ENCODE measurements at regions not wholly inside any gene's neighbourhood (a gene's known extent, or its start where the extent isn't known, plus 50 kb on each side); places are given as distances from the start of the nearest gene placed in this dataset.

- H3K27ac ChIP-seq (ENCODE audit: extremely low read depth, low read depth, low read length): no peak overlapping the region
- no peaks in the 10 kb centered on the region for H3K4me1 ChIP-seq (ENCODE audit: control insufficient read depth, insufficient read depth, low read length)
- no peak overlapping the region for H3K4me3 ChIP-seq (ENCODE audit: low read depth, low read length)
- ChIA-PET CTCF (no interaction called here), POLR2A (no interaction called here)
- TF ChIP-seq ZNF174 (tag by site-specific recombination; IDR thresholded peaks at IDR 0.05) (no peak), ZNF677 (tag by site-specific recombination; IDR thresholded peaks at IDR 0.05) (no peak), ZNF658 (tag by site-specific recombination; IDR thresholded peaks at IDR 0.05) (no peak), ZNF391 (tag by site-specific recombination; IDR thresholded peaks at IDR 0.05; ENCODE audit: borderline replicate concordance, low read depth) (no peak), ZNF701 (tag by site-specific recombination; IDR thresholded peaks at IDR 0.05) (no peak), ZNF585B (tag by site-specific recombination; IDR thresholded peaks at IDR 0.05) (no peak), ZNF433 (tag by site-specific recombination; IDR thresholded peaks at IDR 0.05; ENCODE audit: low read depth) (no peak), GFI1B (tag by site-specific recombination; IDR thresholded peaks at IDR 0.05) (no peak), PRDM2 (tag by site-specific recombination; IDR thresholded peaks at IDR 0.05; ENCODE audit: borderline replicate concordance) (no peak), YY2 (tag by site-specific recombination; IDR thresholded peaks at IDR 0.05) (no peak), SALL2 (tag by site-specific recombination; IDR thresholded peaks at IDR 0.05; ENCODE audit: borderline replicate concordance) (no peak), ZNF704 (tag by site-specific recombination; IDR thresholded peaks at IDR 0.05) (no peak), ZNF202 (tag by site-specific recombination; IDR thresholded peaks at IDR 0.05; ENCODE audit: borderline replicate concordance) (no peak), ZNF350 (tag by site-specific recombination; IDR thresholded peaks at IDR 0.05) (no peak), ZNF404 (tag by site-specific recombination; IDR thresholded peaks at IDR 0.05) (no peak), ZNF2 (tag by site-specific recombination; IDR thresholded peaks at IDR 0.05) (no peak), ZNF692 (tag by site-specific recombination; IDR thresholded peaks at IDR 0.05) (no peak), ZFHX2 (tag by site-specific recombination; conservative IDR thresholded peaks at IDR 0.05) (no peak), ZNF416 (tag by site-specific recombination; IDR thresholded peaks at IDR 0.05) (no peak)
- TF ChIP-seq, protein P1, sequence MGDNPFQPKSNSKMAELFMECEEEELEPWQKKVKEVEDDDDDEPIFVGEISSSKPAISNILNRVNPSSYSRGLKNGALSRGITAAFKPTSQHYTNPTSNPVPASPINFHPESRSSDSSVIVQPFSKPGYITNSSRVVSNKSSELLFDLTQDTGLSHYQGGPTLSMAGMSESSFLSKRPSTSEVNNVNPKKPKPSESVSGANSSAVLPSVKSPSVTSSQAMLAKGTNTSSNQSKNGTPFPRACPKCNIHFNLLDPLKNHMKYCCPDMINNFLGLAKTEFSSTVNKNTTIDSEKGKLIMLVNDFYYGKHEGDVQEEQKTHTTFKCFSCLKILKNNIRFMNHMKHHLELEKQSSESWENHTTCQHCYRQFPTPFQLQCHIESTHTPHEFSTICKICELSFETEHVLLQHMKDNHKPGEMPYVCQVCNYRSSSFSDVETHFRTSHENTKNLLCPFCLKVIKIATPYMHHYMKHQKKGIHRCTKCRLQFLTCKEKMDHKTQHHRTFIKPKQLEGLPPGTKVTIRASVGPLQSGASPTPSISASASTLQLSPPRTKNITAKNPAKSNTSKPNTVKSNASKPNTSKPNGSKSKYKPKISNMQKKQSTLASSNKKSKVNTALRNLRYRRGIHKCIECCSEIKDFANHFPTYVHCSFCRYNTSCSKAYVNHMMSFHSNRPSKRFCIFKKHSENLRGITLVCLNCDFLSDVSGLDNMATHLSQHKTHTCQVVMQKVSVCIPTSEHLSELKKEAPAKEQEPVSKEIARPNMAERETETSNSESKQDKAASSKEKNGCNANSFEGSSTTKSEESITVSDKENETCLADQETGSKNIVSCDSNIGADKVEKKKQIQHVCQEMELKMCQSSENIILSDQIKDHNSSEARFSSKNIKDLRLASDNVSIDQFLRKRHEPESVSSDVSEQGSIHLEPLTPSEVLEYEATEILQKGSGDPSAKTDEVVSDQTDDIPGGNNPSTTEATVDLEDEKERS (tag by site-specific recombination; IDR thresholded peaks at IDR 0.05): no peak
- H3K36me3 ChIP-seq (ENCODE audit: control insufficient read depth in 2 of 2, insufficient read depth in 1 of 2, low read length in 2 of 2): no peaks in the 10 kb centered on the region
- no peaks in the 10 kb centered on the region for H3K9me3 ChIP-seq (ENCODE audit: control insufficient read depth, insufficient read depth, low read depth, low read length)
Measured at GRCh38 chr7:1340461-1341360, 108.0 kb downstream of the UNCX start.

Measured in HEK293 (cell line).